H9 (cell line): ENCODE measurements at regions not wholly inside any gene's neighbourhood (a gene's known extent, or its start where the extent isn't known, plus 50 kb on each side); places are given as distances from the start of the nearest gene placed in this dataset.

Experiments
- DNase-seq: peaks from one replicate; pipeline ENCODE4 v3.0.0-alpha.2; 2017
- H2AFZ ChIP-seq: one replicate; pipeline ENCODE4 v1.6.1; 2013; ENCODE audit warnings: mild to moderate bottlenecking, low read length, control low read depth, moderate library complexity
- H2AK5ac ChIP-seq: 2 replicates; pipeline ENCODE4 v1.6.1; 2013; ENCODE audit warnings: low read length, control low read depth, mixed read lengths; ENCODE audit not compliant: insufficient read length
- H2BK120ac ChIP-seq: one replicate; pipeline ENCODE4 v1.6.1; 2013; ENCODE audit warnings: low read depth, mild to moderate bottlenecking, low read length, control low read depth, inconsistent platforms; ENCODE audit not compliant: poor library complexity, severe bottlenecking
- H2BK12ac ChIP-seq: 2 replicates; pipeline ENCODE4 v1.6.1; 2013; ENCODE audit warnings: low read length, control low read depth, mixed read lengths, low read depth; ENCODE audit not compliant: insufficient read length
- H2BK15ac ChIP-seq: 2 replicates; pipeline ENCODE4 v1.6.1; 2013; ENCODE audit warnings: low read depth, low read length, control low read depth
- H2BK20ac ChIP-seq: one replicate; pipeline ENCODE4 v1.6.1; 2013; ENCODE audit warnings: low read depth, mild to moderate bottlenecking, low read length, control low read depth, inconsistent platforms; ENCODE audit not compliant: poor library complexity, severe bottlenecking
- H2BK5ac ChIP-seq: 2 replicates; pipeline ENCODE4 v1.6.1; 2013; ENCODE audit warnings: low read length, control low read depth, mixed read lengths; ENCODE audit not compliant: insufficient read length
- H3K14ac ChIP-seq: 2 replicates; pipeline ENCODE4 v1.6.1; 2013; ENCODE audit warnings: low read length, control low read depth; ENCODE audit not compliant: insufficient read depth
- H3K18ac ChIP-seq: 2 replicates; pipeline ENCODE4 v1.6.1; 2013; ENCODE audit warnings: low read depth, mild to moderate bottlenecking, mixed read lengths, low read length, control low read depth; ENCODE audit not compliant: insufficient read length
- H3K23ac ChIP-seq: 2 replicates; pipeline ENCODE4 v1.6.1; 2013; ENCODE audit warnings: low read length, control low read depth, mixed read lengths, low read depth; ENCODE audit not compliant: insufficient read length
- H3K23me2 ChIP-seq: 2 replicates; pipeline ENCODE4 v1.6.1; 2013; ENCODE audit warnings: low read depth, mild to moderate bottlenecking, mixed read lengths, low read length, control low read depth; ENCODE audit not compliant: insufficient read length, poor library complexity, severe bottlenecking
- H3K27ac ChIP-seq: 2 replicates; pipeline ENCODE4 v1.5.1; 2013; ENCODE audit warnings: low read length, control low read depth, mixed read lengths, low read depth; ENCODE audit not compliant: insufficient read length
- H3K27me3 ChIP-seq: 2 replicates; pipeline ENCODE4 v1.6.1; 2013; ENCODE audit warnings: low read length, control low read depth, inconsistent platforms; ENCODE audit not compliant: insufficient read depth
- H3K4ac ChIP-seq: 2 replicates; pipeline ENCODE4 v1.6.1; 2013; ENCODE audit warnings: low read depth, mild to moderate bottlenecking, control low read depth, inconsistent platforms, low read length, moderate library complexity
- H3K4me1 ChIP-seq: 2 replicates; pipeline ENCODE4 v1.6.1; 2013; ENCODE audit warnings: low read length, control low read depth, inconsistent platforms; ENCODE audit not compliant: insufficient read depth
- H3K4me2 ChIP-seq: 2 replicates; pipeline ENCODE4 v1.6.1; 2013; ENCODE audit warnings: low read length, control low read depth, mixed read lengths; ENCODE audit not compliant: insufficient read length, insufficient read depth
- H3K56ac ChIP-seq: 2 replicates; pipeline ENCODE4 v1.6.1; 2013; ENCODE audit warnings: low read depth, mild to moderate bottlenecking, mixed read lengths, low read length, control low read depth; ENCODE audit not compliant: insufficient read length
- H3K79me1 ChIP-seq: 2 replicates; pipeline ENCODE4 v1.6.1; 2013; ENCODE audit warnings: low read depth, mild to moderate bottlenecking, moderate library complexity, low read length, control low read depth, inconsistent platforms; ENCODE audit not compliant: insufficient read depth, poor library complexity, severe bottlenecking
- H3K79me2 ChIP-seq: 2 replicates; pipeline ENCODE4 v1.6.1; 2013; ENCODE audit warnings: low read length, control low read depth, inconsistent platforms; ENCODE audit not compliant: insufficient read depth
- H3K9ac ChIP-seq: 2 replicates; pipeline ENCODE4 v1.6.1; 2013; ENCODE audit warnings: low read length, control low read depth, mixed read lengths; ENCODE audit not compliant: insufficient read length; ENCODE audit errors: extremely low read depth
- H3K9me3 ChIP-seq: one replicate; pipeline ENCODE4 v1.6.1; 2013; ENCODE audit warnings: low read depth, low read length, inconsistent platforms; ENCODE audit not compliant: control insufficient read depth
- H3T11ph ChIP-seq: one replicate; pipeline ENCODE4 v1.6.1; 2013; ENCODE audit warnings: mild to moderate bottlenecking, low read length, control low read depth, inconsistent platforms
- H4K20me1 ChIP-seq: one replicate; pipeline ENCODE4 v1.6.1; 2013; ENCODE audit not compliant: control insufficient read depth, insufficient read length, insufficient read depth
- H4K5ac ChIP-seq: 2 replicates; pipeline ENCODE4 v1.6.1; 2013; ENCODE audit warnings: low read depth, mild to moderate bottlenecking, mixed read lengths, low read length, control low read depth; ENCODE audit not compliant: insufficient read length
- H4K8ac ChIP-seq: replicated peaks from 2 replicates; pipeline ENCODE4 v1.6.1; 2013; ENCODE audit warnings: low read length, control low read depth, mixed read lengths, low read depth; ENCODE audit not compliant: insufficient read length
- H4K91ac ChIP-seq: 2 replicates; pipeline ENCODE4 v1.6.1; 2013; ENCODE audit warnings: low read depth, mild to moderate bottlenecking, moderate library complexity, mixed read lengths, low read length, control low read depth; ENCODE audit not compliant: insufficient read length
- H3K27ac Mint-ChIP-seq, 3 experiments: 2 replicates in 2 of 3; 3 replicates in 1 of 3; pipeline ENCODE4 v1.8.0; 2020 to 2021; ENCODE audit warnings: mixed read lengths in 3 of 3, mild to moderate bottlenecking in 1 of 3, moderate library complexity in 1 of 3
- H3K27me3 Mint-ChIP-seq: 2 replicates; pipeline ENCODE4 v1.8.0; 2021; ENCODE audit warnings: low read depth, mild to moderate bottlenecking, moderate library complexity, mixed read lengths
- H3K36me3 Mint-ChIP-seq, 3 experiments: 2 replicates in 2 of 3; 3 replicates in 1 of 3; pipeline ENCODE4 v1.8.0; 2020 to 2021; ENCODE audit warnings: low read depth in 3 of 3, mixed read lengths in 3 of 3; ENCODE audit not compliant: insufficient read depth in 1 of 3
- H3K4me1 Mint-ChIP-seq, 2 experiments: 2 replicates each; pipeline ENCODE4 v1.8.0; 2020; ENCODE audit warnings: mixed read lengths in 2 of 2
- H3K4me3 Mint-ChIP-seq, 2 experiments: 2 replicates in 1 of 2; 3 replicates in 1 of 2; pipeline ENCODE4 v1.8.0; 2020 to 2021; ENCODE audit warnings: mild to moderate bottlenecking in 2 of 2, mixed read lengths in 2 of 2, moderate library complexity in 1 of 2
- H3K9me3 Mint-ChIP-seq, 2 experiments: 2 replicates in 1 of 2; 3 replicates in 1 of 2; pipeline ENCODE4 v1.8.0; 2020; ENCODE audit warnings: mild to moderate bottlenecking in 2 of 2, mixed read lengths in 2 of 2, moderate library complexity in 1 of 2
- CTCF ChIP-seq: fragments of 200-600 bp; sonication (generic); conservative IDR thresholded peaks from 3 replicates; pipeline ENCODE4 v1.8.0; 2021; ENCODE audit warnings: antibody characterized with exemption, mild to moderate bottlenecking
- WGBS: extraction: QIAGEN DNeasy Blood & Tissue Kit; methylation state at CpG from one replicate; pipeline ENCODE4 v1.1.7; 2013; ENCODE audit warnings: missing lambda C conversion rate, low lambda C conversion rate, mixed read lengths; ENCODE audit not compliant: insufficient read length; ENCODE audit errors: extremely low coverage; 5-methylcytosine and 5-hydroxymethylcytosine counted together

- H4K8ac ChIP-seq: no peak overlapping the region
- WGBS: no CpG with 5 or more reads among the region's 2 CpGs
- H3K9me3 ChIP-seq: no peaks in the 10 kb centered on the region
- TF ChIP-seq CTCF: no peak
- H2BK15ac ChIP-seq: no peak overlapping the region
- no peak overlapping the region for H2BK120ac ChIP-seq
- no peak overlapping the region for H3K14ac ChIP-seq
- DNase-seq: no peak
- Mint-ChIP-seq H3K9me3 (no peaks in the 10 kb centered on the region; a peak in 1 of 5 replicates), H3K36me3 (no peaks in the 10 kb centered on the region), H3K4me1 (no peaks in the 10 kb centered on the region), H3K4me3 (no peak overlapping the region), H3K27ac (no peak overlapping the region), H3K27me3 (no peaks in the 10 kb centered on the region)
- no peak overlapping the region for H2BK5ac ChIP-seq
- no peaks in the 10 kb centered on the region for H4K20me1 ChIP-seq
- H4K5ac ChIP-seq: no peak overlapping the region
- no peak overlapping the region for H3K9ac ChIP-seq
- no peaks in the 10 kb centered on the region for H3K79me2 ChIP-seq
- H3T11ph ChIP-seq: no peak overlapping the region
- no peak overlapping the region for H2AFZ ChIP-seq
- H3K27ac ChIP-seq: no peak overlapping the region
- H4K91ac ChIP-seq: no peak overlapping the region
- H3K4me2 ChIP-seq: no peak overlapping the region
- no peaks in the 10 kb centered on the region for H3K4me1 ChIP-seq
- no peak overlapping the region for H3K4ac ChIP-seq
- no peak overlapping the region for H2AK5ac ChIP-seq
- no peaks in the 10 kb centered on the region for H3K79me1 ChIP-seq
- no peak overlapping the region for H2BK12ac ChIP-seq
- no peak overlapping the region for H3K23ac ChIP-seq
- no peak overlapping the region for H3K18ac ChIP-seq
- H3K56ac ChIP-seq: no peak overlapping the region
- H2BK20ac ChIP-seq: no peak overlapping the region
- H3K27me3 ChIP-seq: no peaks in the 10 kb centered on the region
- no peaks in the 10 kb centered on the region for H3K23me2 ChIP-seq
Measured at GRCh38 chr1:80722611-80723010, 1078.1 kb upstream of the ADGRL2 start.
